ENCODE measurements at regions not wholly inside any gene's neighbourhood (a gene's known extent, or its start where the extent isn't known, plus 50 kb on each side); places are given as distances from the start of the nearest gene placed in this dataset.

DNA sequence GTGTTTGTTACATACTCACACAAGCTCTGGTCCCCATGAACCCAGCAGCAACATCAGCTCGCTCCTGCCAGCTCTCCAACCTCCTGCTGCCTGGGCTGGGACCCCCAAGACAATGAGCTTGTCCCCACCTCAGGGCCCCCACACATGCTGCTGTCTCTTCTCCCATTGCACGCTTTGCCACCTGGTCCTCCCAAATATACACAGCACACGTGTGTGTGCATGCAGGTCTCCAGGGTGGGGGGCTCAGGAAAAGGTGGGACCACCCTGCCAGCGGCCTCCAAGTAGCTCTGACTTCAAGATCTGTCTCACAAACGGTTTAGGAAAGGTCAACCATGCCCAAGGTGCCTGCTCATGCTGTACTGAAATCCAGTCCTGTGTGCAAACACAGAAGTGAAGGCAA lies 68.1 kb upstream of the CCND1 start:
- no peak for TF ChIP-seq ZFX (IDR thresholded peaks at IDR 0.05; ENCODE audit: borderline replicate concordance)
- TF ChIP-seq, protein P1, sequence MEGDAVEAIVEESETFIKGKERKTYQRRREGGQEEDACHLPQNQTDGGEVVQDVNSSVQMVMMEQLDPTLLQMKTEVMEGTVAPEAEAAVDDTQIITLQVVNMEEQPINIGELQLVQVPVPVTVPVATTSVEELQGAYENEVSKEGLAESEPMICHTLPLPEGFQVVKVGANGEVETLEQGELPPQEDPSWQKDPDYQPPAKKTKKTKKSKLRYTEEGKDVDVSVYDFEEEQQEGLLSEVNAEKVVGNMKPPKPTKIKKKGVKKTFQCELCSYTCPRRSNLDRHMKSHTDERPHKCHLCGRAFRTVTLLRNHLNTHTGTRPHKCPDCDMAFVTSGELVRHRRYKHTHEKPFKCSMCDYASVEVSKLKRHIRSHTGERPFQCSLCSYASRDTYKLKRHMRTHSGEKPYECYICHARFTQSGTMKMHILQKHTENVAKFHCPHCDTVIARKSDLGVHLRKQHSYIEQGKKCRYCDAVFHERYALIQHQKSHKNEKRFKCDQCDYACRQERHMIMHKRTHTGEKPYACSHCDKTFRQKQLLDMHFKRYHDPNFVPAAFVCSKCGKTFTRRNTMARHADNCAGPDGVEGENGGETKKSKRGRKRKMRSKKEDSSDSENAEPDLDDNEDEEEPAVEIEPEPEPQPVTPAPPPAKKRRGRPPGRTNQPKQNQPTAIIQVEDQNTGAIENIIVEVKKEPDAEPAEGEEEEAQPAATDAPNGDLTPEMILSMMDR (IDR thresholded peaks at IDR 0.05), result no peak
- H3K27ac ChIP-seq, result no peak overlapping the region

DNA sequence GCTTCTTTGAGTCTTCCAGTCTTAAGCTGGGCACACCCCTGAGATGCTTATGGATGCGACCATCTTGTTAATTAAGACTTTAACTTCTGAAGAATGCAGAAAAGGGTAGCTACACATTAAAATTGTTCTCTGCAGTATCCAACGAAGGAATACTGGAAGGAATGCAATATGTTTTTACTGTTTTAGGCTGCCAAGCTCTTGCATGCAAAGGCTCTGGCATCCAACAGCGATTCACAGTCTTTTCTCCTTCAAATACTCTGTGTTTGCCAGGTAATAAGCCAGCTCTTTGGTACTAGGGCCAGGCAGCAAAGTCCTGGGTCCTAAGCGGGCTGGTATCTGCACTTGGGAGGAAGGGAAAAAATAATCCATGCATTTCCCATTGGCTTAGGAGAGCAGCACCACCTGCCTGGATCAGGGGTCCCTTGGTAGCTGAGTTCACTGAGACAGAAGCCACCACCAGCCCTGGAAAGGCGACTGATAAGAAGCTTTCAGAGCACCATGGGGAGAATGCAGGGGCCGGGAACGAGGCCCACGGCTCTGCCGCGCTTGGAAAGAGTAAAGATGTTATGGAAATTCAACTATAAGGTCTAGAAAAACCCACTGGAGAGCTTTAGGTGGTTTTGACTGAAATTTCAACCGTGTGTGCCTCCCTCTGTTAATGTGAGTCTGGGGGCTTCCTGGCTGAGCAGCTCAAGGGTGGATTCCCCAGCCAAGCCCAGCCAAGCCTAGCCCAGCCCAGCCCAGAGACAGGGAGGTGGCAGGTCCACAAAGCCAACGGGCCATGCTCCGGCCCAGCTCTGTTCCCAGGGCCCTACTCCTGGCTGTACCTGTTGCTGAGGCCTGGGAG lies 67.0 kb upstream of the CCND1 start:
- no peak for TF ChIP-seq ZFX (IDR thresholded peaks at IDR 0.05; ENCODE audit: borderline replicate concordance)
- TF ChIP-seq, protein P1 (IDR thresholded peaks at IDR 0.05), result no peak
- H3K27ac ChIP-seq, result no peak overlapping the region

DNA sequence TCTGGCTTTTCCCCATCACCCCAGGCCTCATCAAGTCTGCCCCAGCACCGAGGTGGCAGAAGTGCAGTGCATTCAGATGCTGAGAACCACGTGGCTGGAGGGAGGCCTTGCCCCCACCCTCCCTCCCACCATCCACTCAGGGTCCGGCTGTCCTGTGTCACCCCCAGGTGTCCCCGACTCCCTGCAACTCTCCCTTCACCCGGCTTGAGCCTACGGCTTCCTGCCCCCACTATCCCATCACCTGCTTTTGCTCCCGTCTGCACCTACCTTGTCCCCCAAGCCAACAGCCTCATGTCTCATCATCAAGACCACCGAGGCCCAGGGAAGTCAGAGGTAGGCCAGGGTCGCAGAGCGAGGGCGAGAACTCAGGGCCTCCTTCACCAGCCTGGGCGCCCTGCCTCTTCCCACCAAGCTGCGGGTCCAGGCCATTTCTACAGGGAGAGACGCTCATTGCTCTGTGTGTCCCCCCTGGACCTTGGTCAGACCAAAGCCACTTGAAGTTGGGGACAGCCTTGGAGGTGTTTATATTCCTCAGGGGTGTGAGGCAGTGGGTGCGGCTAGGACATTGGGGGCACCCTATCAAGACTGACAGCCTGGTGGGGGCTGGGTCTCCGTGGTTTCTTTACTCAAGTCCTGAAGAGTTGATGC lies 66.2 kb upstream of the CCND1 start:
- TF ChIP-seq, protein P1 (IDR thresholded peaks at IDR 0.05), result no peak
- no peak for TF ChIP-seq ZFX (IDR thresholded peaks at IDR 0.05; ENCODE audit: borderline replicate concordance)

DNA sequence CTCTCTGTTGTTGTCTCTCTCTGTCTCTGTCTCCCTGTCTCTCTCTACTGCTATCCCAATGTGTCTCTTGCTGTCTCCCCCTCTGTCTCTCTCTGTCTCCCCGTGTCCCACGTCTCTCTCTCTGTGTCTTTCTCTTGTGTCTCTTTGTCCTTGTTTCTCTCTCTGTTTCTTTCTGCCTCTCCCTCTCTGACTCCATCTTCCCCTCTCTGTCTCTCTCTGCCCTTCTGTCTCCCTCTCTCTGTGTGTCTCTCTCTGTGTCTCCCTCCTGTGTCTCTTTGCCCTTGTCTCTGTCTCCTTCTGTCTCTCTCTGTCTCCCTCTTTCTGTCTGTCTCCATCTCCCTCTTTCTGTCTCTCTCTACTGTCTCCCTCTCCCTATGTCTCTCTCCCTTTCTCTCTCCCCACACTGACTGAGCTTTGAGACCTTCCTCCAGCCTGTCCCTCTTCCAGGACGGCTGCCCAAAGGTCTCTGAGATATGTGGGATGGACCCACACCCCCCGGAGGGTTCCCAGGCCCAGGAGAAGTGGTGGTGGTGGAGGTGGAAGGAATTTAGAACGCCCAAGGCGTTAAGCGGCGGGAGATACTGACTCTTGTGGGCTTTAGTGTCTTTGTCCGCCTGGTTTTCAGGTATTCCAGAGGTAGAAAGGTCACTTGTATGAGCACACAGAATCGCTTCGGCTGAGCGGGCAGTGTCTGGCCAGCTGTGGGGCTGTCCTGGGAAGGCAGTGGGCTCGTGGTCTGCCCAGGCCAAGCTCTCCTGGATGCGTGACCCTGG lies 65.5 kb upstream of the CCND1 start:
- H3K27ac ChIP-seq, result no peak overlapping the region
- TF ChIP-seq, protein P1 (IDR thresholded peaks at IDR 0.05), result no peak
- no peak for TF ChIP-seq ZFX (IDR thresholded peaks at IDR 0.05; ENCODE audit: borderline replicate concordance)

More for the DNA sequence above, 66.2 kb upstream of the CCND1 start:
- no peak overlapping the region for H3K27ac ChIP-seq

DNA sequence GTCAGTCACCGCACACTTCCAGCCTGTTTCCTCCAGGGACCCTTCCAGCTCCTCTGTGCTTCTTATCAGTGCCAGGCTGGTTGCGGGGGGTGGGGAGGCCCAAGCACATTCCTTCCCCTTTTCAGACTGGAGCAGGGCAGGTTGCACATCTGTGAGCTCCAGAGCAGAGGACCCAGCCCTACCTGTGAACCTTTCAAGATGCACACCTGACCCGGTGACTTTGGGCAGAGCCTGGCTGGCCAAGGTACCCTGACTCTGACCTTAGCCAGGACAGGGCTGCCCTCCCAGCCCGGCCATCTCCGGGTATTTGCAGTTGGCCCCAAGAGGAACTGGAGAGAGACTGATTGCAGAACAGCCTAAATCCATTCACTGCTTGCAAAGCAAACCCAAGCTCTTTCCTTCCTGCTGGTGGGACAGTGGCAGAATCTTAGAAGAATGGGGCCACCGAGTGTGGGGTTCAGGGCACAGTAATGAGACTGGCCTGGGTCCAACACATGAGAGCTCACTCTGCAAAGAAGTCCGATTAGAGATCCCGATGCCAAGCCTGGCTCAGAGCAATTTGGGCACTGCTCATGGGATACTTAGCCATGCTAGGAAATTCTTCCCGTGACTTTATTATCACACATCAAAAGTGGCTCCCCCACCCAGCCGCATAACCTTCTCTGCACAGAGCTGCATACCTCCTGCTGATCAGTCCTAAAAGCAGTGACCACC lies 64.7 kb upstream of the CCND1 start:
- no peak overlapping the region for H3K27ac ChIP-seq
- no peak for TF ChIP-seq ZFX (IDR thresholded peaks at IDR 0.05; ENCODE audit: borderline replicate concordance)
- TF ChIP-seq, protein P1 (IDR thresholded peaks at IDR 0.05), result no peak

DNA sequence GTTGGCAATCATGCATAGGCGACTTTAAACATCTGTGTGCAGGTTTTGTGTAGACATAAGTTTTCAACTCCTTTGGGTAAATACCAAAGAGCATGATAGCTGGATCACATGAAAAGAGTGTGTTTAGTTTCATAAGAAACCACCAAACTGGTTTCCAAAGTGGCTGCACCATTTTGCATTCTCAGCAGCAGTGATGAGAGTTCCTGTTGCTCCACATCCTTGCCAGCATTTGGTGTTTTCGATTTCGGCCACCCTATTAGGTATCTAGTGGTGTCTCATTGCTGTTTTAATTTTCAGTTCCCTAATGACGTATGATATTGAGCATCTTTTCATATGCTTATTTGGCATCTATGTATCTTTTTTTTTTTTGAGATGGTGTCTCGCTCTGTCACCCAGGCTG lies 62.8 kb upstream of the CCND1 start:
- TF ChIP-seq, protein P1 (IDR thresholded peaks at IDR 0.05), result no peak
- no peak for TF ChIP-seq ZFX (IDR thresholded peaks at IDR 0.05; ENCODE audit: borderline replicate concordance)
- H3K27ac ChIP-seq, result no peak overlapping the region
